ENCODE measurements at regions not wholly inside any gene's neighbourhood (a gene's known extent, or its start where the extent isn't known, plus 50 kb on each side); places are given as distances from the start of the nearest gene placed in this dataset.

- ChIA-PET POLR2A (no interaction called here), CTCF (no interaction called here)
- DNase-seq (ENCODE audit: low read depth, low spot score): peak; percentile 45
- no peak for TF ChIP-seq CTCF (IDR thresholded peaks at IDR 0.05; ENCODE audit: insufficient read depth, low read length, missing control alignments)
- no peak overlapping the region for H3K4me3 ChIP-seq (ENCODE audit: low read depth, low read length)
Observed at GRCh38 chr18:67318651-67319050, 197.9 kb downstream of the DSEL start.

GRCh38 chr18:67310826-67311225, 205.7 kb downstream of the DSEL start:
- no peak for TF ChIP-seq CTCF (IDR thresholded peaks at IDR 0.05; ENCODE audit: insufficient read depth, low read length, missing control alignments)
- DNase-seq (ENCODE audit: low read depth, low spot score): no peak
- no peak overlapping the region for H3K4me3 ChIP-seq (ENCODE audit: low read depth, low read length)
- ChIA-PET POLR2A (no interaction called here), CTCF (no interaction called here)

GRCh38 chr18:67308819-67309218, 207.7 kb downstream of the DSEL start:
- DNase-seq (ENCODE audit: low read depth, low spot score): no peak
- POLR2A ChIA-PET: no interaction called here
- H3K4me3 ChIP-seq (ENCODE audit: low read depth, low read length): no peak overlapping the region
- CTCF ChIA-PET: no interaction called here
- TF ChIP-seq CTCF (IDR thresholded peaks at IDR 0.05; ENCODE audit: insufficient read depth, low read length, missing control alignments): no peak

GRCh38 chr18:67305466-67305865, 211.1 kb downstream of the DSEL start:
- ChIA-PET CTCF (interaction anchor here (1.3 kb wide), 1 partner anchor 208 kb away, joined by 3 read pairs; no protein-coding TSS in a partner anchor), POLR2A (no interaction called here)
- no peak for TF ChIP-seq CTCF (IDR thresholded peaks at IDR 0.05; ENCODE audit: insufficient read depth, low read length, missing control alignments)
- no peak overlapping the region for H3K4me3 ChIP-seq (ENCODE audit: low read depth, low read length)
- no peak for DNase-seq (ENCODE audit: low read depth, low spot score)

- H3K4me3 ChIP-seq (ENCODE audit: low read depth, low read length): no peak overlapping the region
- no peak for TF ChIP-seq CTCF (IDR thresholded peaks at IDR 0.05; ENCODE audit: insufficient read depth, low read length, missing control alignments)
- ChIA-PET CTCF (no interaction called here), POLR2A (no interaction called here)
- no peak for DNase-seq (ENCODE audit: low read depth, low spot score)
Observed at GRCh38 chr18:67302043-67302442, 214.5 kb downstream of the DSEL start.

GRCh38 chr18:67301592-67301991, 214.9 kb downstream of the DSEL start:
- CTCF ChIA-PET: no interaction called here
- no peak for DNase-seq (ENCODE audit: low read depth, low spot score)
- POLR2A ChIA-PET: interaction anchor here (0.6 kb wide), 1 partner anchor 29 kb away, joined by 3 read pairs; no protein-coding TSS in a partner anchor

More at GRCh38 chr18:67301592-67301991, 214.9 kb downstream of the DSEL start:
- no peak overlapping the region for H3K4me3 ChIP-seq (ENCODE audit: low read depth, low read length)
- no peak for TF ChIP-seq CTCF (IDR thresholded peaks at IDR 0.05; ENCODE audit: insufficient read depth, low read length, missing control alignments)
